ENCODE measurements at regions not wholly inside any gene's neighbourhood (a gene's known extent, or its start where the extent isn't known, plus 50 kb on each side); places are given as distances from the start of the nearest gene placed in this dataset.

DNA sequence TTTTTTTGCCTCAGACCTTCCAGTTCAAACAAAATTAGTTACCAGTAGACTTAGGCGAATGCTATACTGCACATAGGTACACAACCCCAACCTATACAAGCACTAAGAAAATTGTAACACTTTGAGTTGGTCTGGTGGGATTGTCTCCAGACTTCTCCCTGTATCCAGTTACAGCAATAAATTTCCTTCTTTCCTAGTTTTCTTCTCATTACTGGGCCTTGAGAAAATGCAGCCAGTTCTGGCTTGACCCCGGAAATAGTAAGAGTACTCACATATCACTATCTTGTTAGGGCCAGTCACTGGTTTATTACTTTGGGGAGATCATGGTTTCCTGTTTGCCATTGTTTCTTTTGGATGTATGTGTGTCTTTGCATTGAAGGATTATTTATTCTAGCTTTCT lies 868.4 kb downstream of the DIPK2A start:
- Histone ChIP-seq H3K4me2 (no peak overlapping the region), H3K27ac (ENCODE audit: low read depth) (no peak overlapping the region), H3K4me3 (no peak overlapping the region), H3K79me2 (replicated peaks; ENCODE audit: insufficient read depth) (no peaks in the 10 kb centered on the region), H3K36me3 (ENCODE audit: insufficient read depth) (no peaks in the 10 kb centered on the region), H3K27me3 (ENCODE audit: insufficient read depth) (no peaks in the 10 kb centered on the region), H3F3A (replicated peaks; ENCODE audit: low read depth) (no peaks in the 10 kb centered on the region), H3K9me2 (ENCODE audit: insufficient read depth) (no peaks in the 10 kb centered on the region; the same call in 1 of the 2 replicates), H3K4me1 (ENCODE audit: insufficient read depth) (no peaks in the 10 kb centered on the region), H2AFZ (no peak overlapping the region), H4K20me1 (replicated peaks; ENCODE audit: insufficient read depth) (no peaks in the 10 kb centered on the region)
- ATAC-seq (no peak), DNase-seq (ENCODE audit: low spot score) (no peak)
- H3K4me1 Mint-ChIP-seq: no peaks in the 10 kb centered on the region
- no peaks in the 10 kb centered on the region for H3K27me3 Mint-ChIP-seq (ENCODE audit: insufficient read depth, low read depth, poor library complexity)
- peaks cover 43% of the 10 kb centered on the region for H3K9me3 Mint-ChIP-seq
- TF ChIP-seq ZNF331 (CRISPR knock-in tag; IDR thresholded peaks at IDR 0.05; ENCODE audit: low read depth): no peak
- TF ChIP-seq ZNF114 (CRISPR knock-in tag; IDR thresholded peaks at IDR 0.05): no peak
- TF ChIP-seq EZH2phosphoT487 (IDR thresholded peaks at IDR 0.05; ENCODE audit: unreplicated experiment): no peak
- TF ChIP-seq, protein P1, sequence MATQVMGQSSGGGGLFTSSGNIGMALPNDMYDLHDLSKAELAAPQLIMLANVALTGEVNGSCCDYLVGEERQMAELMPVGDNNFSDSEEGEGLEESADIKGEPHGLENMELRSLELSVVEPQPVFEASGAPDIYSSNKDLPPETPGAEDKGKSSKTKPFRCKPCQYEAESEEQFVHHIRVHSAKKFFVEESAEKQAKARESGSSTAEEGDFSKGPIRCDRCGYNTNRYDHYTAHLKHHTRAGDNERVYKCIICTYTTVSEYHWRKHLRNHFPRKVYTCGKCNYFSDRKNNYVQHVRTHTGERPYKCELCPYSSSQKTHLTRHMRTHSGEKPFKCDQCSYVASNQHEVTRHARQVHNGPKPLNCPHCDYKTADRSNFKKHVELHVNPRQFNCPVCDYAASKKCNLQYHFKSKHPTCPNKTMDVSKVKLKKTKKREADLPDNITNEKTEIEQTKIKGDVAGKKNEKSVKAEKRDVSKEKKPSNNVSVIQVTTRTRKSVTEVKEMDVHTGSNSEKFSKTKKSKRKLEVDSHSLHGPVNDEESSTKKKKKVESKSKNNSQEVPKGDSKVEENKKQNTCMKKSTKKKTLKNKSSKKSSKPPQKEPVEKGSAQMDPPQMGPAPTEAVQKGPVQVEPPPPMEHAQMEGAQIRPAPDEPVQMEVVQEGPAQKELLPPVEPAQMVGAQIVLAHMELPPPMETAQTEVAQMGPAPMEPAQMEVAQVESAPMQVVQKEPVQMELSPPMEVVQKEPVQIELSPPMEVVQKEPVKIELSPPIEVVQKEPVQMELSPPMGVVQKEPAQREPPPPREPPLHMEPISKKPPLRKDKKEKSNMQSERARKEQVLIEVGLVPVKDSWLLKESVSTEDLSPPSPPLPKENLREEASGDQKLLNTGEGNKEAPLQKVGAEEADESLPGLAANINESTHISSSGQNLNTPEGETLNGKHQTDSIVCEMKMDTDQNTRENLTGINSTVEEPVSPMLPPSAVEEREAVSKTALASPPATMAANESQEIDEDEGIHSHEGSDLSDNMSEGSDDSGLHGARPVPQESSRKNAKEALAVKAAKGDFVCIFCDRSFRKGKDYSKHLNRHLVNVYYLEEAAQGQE (IDR thresholded peaks at IDR 0.05; ENCODE audit: unreplicated experiment): no peak
- no peak for TF ChIP-seq JUNB (IDR thresholded peaks at IDR 0.05; ENCODE audit: unreplicated experiment)
- TF ChIP-seq, protein P2, sequence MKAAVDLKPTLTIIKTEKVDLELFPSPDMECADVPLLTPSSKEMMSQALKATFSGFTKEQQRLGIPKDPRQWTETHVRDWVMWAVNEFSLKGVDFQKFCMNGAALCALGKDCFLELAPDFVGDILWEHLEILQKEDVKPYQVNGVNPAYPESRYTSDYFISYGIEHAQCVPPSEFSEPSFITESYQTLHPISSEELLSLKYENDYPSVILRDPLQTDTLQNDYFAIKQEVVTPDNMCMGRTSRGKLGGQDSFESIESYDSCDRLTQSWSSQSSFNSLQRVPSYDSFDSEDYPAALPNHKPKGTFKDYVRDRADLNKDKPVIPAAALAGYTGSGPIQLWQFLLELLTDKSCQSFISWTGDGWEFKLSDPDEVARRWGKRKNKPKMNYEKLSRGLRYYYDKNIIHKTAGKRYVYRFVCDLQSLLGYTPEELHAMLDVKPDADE (IDR thresholded peaks at IDR 0.05): no peak
- TF ChIP-seq, protein P3, sequence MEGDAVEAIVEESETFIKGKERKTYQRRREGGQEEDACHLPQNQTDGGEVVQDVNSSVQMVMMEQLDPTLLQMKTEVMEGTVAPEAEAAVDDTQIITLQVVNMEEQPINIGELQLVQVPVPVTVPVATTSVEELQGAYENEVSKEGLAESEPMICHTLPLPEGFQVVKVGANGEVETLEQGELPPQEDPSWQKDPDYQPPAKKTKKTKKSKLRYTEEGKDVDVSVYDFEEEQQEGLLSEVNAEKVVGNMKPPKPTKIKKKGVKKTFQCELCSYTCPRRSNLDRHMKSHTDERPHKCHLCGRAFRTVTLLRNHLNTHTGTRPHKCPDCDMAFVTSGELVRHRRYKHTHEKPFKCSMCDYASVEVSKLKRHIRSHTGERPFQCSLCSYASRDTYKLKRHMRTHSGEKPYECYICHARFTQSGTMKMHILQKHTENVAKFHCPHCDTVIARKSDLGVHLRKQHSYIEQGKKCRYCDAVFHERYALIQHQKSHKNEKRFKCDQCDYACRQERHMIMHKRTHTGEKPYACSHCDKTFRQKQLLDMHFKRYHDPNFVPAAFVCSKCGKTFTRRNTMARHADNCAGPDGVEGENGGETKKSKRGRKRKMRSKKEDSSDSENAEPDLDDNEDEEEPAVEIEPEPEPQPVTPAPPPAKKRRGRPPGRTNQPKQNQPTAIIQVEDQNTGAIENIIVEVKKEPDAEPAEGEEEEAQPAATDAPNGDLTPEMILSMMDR (conservative IDR thresholded peaks at IDR 0.05; ENCODE audit: low read depth in 2 of 2): no peak
- no peak for TF ChIP-seq STAT1 (IDR thresholded peaks at IDR 0.05; ENCODE audit: unreplicated experiment)
- TF ChIP-seq NANOG (IDR thresholded peaks at IDR 0.05; ENCODE audit: borderline replicate concordance): no peak
- no peak for TF ChIP-seq EZH2 (IDR thresholded peaks at IDR 0.05; ENCODE audit: low read depth, unreplicated experiment)
- TF ChIP-seq, protein P4, sequence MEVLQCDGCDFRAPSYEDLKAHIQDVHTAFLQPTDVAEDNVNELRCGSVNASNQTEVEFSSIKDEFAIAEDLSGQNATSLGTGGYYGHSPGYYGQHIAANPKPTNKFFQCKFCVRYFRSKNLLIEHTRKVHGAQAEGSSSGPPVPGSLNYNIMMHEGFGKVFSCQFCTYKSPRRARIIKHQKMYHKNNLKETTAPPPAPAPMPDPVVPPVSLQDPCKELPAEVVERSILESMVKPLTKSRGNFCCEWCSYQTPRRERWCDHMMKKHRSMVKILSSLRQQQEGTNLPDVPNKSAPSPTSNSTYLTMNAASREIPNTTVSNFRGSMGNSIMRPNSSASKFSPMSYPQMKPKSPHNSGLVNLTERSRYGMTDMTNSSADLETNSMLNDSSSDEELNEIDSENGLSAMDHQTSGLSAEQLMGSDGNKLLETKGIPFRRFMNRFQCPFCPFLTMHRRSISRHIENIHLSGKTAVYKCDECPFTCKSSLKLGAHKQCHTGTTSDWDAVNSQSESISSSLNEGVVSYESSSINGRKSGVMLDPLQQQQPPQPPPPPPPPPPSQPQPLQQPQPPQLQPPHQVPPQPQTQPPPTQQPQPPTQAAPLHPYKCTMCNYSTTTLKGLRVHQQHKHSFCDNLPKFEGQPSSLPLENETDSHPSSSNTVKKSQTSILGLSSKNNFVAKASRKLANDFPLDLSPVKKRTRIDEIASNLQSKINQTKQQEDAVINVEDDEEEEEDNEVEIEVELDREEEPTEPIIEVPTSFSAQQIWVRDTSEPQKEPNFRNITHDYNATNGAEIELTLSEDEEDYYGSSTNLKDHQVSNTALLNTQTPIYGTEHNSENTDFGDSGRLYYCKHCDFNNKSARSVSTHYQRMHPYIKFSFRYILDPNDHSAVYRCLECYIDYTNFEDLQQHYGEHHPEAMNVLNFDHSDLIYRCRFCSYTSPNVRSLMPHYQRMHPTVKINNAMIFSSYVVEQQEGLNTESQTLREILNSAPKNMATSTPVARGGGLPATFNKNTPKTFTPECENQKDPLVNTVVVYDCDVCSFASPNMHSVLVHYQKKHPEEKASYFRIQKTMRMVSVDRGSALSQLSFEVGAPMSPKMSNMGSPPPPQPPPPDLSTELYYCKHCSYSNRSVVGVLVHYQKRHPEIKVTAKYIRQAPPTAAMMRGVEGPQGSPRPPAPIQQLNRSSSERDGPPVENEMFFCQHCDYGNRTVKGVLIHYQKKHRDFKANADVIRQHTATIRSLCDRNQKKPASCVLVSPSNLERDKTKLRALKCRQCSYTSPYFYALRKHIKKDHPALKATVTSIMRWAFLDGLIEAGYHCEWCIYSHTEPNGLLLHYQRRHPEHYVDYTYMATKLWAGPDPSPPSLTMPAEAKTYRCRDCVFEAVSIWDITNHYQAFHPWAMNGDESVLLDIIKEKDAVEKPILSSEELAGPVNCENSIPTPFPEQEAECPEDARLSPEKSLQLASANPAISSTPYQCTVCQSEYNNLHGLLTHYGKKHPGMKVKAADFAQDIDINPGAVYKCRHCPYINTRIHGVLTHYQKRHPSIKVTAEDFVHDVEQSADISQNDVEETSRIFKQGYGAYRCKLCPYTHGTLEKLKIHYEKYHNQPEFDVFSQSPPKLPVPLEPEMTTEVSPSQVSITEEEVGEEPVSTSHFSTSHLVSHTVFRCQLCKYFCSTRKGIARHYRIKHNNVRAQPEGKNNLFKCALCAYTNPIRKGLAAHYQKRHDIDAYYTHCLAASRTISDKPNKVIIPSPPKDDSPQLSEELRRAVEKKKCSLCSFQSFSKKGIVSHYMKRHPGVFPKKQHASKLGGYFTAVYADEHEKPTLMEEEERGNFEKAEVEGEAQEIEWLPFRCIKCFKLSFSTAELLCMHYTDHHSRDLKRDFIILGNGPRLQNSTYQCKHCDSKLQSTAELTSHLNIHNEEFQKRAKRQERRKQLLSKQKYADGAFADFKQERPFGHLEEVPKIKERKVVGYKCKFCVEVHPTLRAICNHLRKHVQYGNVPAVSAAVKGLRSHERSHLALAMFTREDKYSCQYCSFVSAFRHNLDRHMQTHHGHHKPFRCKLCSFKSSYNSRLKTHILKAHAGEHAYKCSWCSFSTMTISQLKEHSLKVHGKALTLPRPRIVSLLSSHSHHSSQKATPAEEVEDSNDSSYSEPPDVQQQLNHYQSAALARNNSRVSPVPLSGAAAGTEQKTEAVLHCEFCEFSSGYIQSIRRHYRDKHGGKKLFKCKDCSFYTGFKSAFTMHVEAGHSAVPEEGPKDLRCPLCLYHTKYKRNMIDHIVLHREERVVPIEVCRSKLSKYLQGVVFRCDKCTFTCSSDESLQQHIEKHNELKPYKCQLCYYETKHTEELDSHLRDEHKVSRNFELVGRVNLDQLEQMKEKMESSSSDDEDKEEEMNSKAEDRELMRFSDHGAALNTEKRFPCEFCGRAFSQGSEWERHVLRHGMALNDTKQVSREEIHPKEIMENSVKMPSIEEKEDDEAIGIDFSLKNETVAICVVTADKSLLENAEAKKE (CRISPR knock-in tag; IDR thresholded peaks at IDR 0.05): no peak
- TF ChIP-seq POLR2AphosphoS5 (IDR thresholded peaks at IDR 0.05; ENCODE audit: low read depth): no peak
- no peak for TF ChIP-seq CREB1 (CRISPR knock-in tag; IDR thresholded peaks at IDR 0.05; ENCODE audit: low read depth)
- H3K27ac Mint-ChIP-seq: no peak overlapping the region
- peaks cover 29% of the 10 kb centered on the region for H3K36me3 Mint-ChIP-seq (ENCODE audit: low read depth)
- H3K4me3 Mint-ChIP-seq: no peak overlapping the region
